Kidney epithelial cell (primary cell): ENCODE measurements at regions not wholly inside any gene's neighbourhood (a gene's known extent, or its start where the extent isn't known, plus 50 kb on each side); places are given as distances from the start of the nearest gene placed in this dataset.

Experiments used
- DNase-seq: peaks from one replicate; pipeline ENCODE4 v3.0.0-alpha.2; 2010; ENCODE audit warnings: low read depth
- H3K27me3 ChIP-seq: 2 replicates; pipeline ENCODE4 v1.6.0; 2011; ENCODE audit warnings: low read length; ENCODE audit not compliant: control insufficient read depth, insufficient read depth
- H3K36me3 ChIP-seq: 2 replicates; pipeline ENCODE4 v1.5.1; 2011; ENCODE audit warnings: low read length; ENCODE audit not compliant: control insufficient read depth, insufficient read depth
- H3K4me3 ChIP-seq: 2 replicates; pipeline ENCODE4 v1.5.1; 2011; ENCODE audit warnings: low read depth, mild to moderate bottlenecking, control low read depth, low read length
- TF ChIP-seq, protein P1 (sequence below): IDR thresholded peaks from 2 replicates; pipeline ENCODE4 v1.5.1; 2011; ENCODE audit warnings: mild to moderate bottlenecking, moderate library complexity, low read length, control low read depth, inconsistent platforms; ENCODE audit not compliant: insufficient read depth, poor library complexity, severe bottlenecking

DNA sequence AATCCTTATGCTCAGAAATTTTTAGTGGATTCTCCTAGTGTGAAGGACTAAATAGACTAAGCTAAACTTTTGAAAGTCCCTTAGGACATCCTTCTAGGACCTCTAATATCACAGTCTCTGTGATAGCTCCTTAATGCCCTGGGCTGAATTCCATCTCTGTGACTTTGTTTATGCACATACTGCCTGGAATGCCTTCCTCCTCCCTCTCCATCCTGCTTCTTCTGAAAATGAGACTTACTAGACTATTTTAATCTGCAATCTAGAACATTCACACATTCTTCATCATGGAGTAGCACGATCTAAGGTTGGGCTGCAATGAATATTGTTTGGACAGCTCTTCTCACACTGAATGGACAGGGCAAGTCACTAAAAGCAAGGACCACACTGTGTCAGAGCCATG is 65.0 kb upstream of the MSX1 start:
- TF ChIP-seq, protein P1, sequence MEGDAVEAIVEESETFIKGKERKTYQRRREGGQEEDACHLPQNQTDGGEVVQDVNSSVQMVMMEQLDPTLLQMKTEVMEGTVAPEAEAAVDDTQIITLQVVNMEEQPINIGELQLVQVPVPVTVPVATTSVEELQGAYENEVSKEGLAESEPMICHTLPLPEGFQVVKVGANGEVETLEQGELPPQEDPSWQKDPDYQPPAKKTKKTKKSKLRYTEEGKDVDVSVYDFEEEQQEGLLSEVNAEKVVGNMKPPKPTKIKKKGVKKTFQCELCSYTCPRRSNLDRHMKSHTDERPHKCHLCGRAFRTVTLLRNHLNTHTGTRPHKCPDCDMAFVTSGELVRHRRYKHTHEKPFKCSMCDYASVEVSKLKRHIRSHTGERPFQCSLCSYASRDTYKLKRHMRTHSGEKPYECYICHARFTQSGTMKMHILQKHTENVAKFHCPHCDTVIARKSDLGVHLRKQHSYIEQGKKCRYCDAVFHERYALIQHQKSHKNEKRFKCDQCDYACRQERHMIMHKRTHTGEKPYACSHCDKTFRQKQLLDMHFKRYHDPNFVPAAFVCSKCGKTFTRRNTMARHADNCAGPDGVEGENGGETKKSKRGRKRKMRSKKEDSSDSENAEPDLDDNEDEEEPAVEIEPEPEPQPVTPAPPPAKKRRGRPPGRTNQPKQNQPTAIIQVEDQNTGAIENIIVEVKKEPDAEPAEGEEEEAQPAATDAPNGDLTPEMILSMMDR, result no peak
- H3K4me3 ChIP-seq, result no peak overlapping the region
- DNase-seq, result no peak
- no peaks in the 10 kb centered on the region for H3K36me3 ChIP-seq
- no peaks in the 10 kb centered on the region for H3K27me3 ChIP-seq

DNA sequence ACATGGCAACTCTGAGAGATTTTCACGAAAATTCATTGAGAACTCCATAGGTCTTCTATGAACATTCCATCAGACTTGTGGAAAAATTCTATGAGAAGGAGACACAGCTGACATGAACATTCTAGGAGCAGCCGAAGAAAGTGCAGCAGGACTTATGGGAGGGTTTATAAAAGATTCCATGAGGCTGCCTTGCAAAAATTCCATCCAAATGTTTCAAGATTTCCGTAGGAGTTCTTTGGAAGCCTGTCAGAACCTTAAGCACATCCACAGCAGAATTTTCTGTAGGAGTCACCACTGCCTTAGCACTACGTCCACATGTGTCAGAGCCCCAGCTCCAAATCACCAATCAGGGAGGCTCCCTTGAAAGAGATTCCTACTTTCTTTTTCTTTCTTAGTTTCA is 67.0 kb upstream of the MSX1 start:
- DNase-seq, result no peak
- H3K36me3 ChIP-seq, result no peaks in the 10 kb centered on the region
- H3K4me3 ChIP-seq, result no peak overlapping the region
- no peaks in the 10 kb centered on the region for H3K27me3 ChIP-seq
- TF ChIP-seq, protein P1, result no peak

DNA sequence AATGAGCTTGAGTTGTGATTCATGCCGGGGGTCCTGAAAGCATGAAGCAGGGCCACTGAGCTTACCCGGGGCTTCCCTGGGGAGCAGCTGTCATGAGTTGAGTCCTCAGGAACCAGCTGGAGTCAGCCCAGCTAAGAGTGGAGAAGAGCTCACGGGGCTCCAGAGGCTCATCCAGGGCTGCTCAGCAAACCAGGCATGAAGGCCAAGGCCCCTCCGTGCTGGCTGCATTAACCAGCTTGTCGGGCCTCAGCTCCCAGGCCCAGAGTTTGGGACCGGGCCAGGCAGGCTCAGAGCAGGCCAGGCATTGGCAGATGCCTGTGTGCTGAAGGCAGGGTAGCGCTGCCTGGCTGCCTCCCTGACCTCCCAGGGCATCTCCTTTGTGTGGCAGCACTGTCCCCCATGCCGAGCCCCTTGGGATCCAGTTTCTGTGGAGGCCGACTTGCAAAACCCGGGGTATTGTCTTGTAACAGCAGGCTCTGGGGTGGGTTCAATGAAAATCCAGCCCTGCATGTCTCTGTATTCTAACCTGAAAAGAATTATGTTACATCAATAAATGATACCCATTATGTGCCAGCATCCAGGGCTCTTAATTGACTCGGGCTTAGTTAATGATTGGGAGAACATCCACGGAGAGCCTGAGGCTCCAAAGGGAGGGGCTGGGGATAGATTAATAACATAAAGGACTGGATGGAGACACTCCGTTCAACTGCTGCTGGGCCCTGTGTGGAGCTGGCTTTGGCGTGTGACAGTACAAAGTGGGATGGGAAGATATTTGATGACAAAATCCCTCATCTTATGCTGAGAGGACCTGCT is 68.0 kb upstream of the MSX1 start:
- Histone ChIP-seq H3K36me3 (no peaks in the 10 kb centered on the region), H3K27me3 (no peaks in the 10 kb centered on the region), H3K4me3 (no peak overlapping the region)
- TF ChIP-seq, protein P1, result no peak
- DNase-seq, result no peak

DNA sequence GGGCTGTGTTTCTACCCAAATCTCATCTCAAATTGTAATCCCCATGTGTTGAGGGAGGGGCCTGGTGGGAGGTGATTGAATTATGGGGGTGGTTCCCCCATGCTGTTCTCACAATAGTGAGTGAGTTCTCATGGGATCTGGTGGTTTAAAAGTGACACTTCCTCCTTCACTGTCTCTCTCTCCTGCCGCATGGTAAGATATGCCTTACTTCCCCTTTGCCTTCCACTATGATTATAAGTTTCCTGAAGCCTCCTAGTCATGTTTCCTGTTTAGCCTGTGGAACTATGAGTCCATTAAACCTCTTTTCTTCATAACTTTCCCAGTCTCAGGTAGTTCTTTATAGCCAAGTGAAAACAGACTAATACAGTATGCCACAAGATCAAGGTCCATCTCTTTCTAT is 70.0 kb upstream of the MSX1 start:
- Histone ChIP-seq H3K4me3 (no peak overlapping the region), H3K27me3 (no peaks in the 10 kb centered on the region), H3K36me3 (no peaks in the 10 kb centered on the region)
- DNase-seq, result no peak
- TF ChIP-seq, protein P1, result no peak

DNA sequence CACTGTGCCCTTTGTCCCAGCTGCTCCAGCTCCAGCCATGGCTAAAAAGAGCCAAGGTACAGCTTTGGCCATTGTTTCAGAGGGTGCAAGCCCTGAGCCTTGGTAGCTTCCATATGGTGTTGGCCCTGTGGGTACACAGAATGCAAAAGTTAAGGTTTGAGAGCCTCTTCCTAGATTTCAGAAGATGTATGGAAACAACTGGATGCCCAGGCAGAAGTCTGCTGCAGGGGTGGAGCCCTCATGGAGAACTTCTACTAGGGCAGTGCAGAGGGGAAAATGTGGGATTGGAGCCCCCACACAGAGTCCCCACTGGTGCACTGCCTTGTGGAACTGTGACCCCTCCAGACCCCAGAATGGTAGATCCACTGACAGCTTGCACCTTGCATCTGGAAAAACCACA is 70.9 kb upstream of the MSX1 start:
- TF ChIP-seq, protein P1, result no peak
- H3K27me3 ChIP-seq, result no peaks in the 10 kb centered on the region
- H3K4me3 ChIP-seq, result no peak overlapping the region
- no peaks in the 10 kb centered on the region for H3K36me3 ChIP-seq
- DNase-seq, result no peak

DNA sequence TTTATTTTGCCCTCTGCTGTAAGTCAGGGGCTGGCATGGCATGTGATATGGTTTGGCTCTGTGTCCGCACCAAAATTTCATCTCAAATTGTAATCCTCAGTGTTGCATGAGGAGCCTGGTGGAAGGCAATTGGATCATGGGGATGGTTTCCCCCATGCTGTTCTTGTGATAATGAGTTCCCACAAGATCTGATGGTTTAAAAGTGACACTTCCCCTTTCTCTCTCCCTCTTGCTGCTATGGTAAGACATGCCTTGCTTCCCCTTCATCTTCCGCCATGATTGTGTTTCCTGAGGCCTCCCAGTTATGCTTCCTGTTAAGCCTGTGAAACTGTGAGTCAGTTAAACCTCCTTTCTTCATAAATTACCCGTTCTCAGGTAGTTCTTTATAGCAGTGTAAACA is 72.0 kb upstream of the MSX1 start:
- Histone ChIP-seq H3K4me3 (no peak overlapping the region), H3K27me3 (no peaks in the 10 kb centered on the region), H3K36me3 (no peaks in the 10 kb centered on the region)
- TF ChIP-seq, protein P1, result no peak
- no peak for DNase-seq
